Heart right ventricle (tissue), 16 donors: ENCODE measurements at regions not wholly inside any gene's neighbourhood (a gene's known extent, or its start where the extent isn't known, plus 50 kb on each side); places are given as distances from the start of the nearest gene placed in this dataset.

Experiments used
- ATAC-seq, 8 donors: fragments of 200-7000 bp; cut with Tn5 transposase; one replicate each; pipeline ENCODE4 v1.9.1; 2020; ENCODE audit warnings: mild to moderate bottlenecking in 8 of 8, moderate library complexity in 8 of 8, moderate number of reproducible peaks in 1 of 8
- DNase-seq, 2 donors: peaks; one replicate each; pipeline ENCODE4 v3.0.0-alpha.2; 2020
- H3K27ac ChIP-seq, 10 donors: fragments of 200-600 bp; sonication (generic) in 2 of 10; one replicate each; pipeline versions ENCODE4 v1.5.0 to v1.8.0; 2020 to 2022; ENCODE audit warnings: mild to moderate bottlenecking in 3 of 10
- H3K27me3 ChIP-seq, 7 donors: fragments of 200-600 bp; one replicate each; pipeline ENCODE4 v1.8.0; 2021 to 2022; ENCODE audit warnings: mild to moderate bottlenecking in 2 of 7
- H3K36me3 ChIP-seq, 9 donors: fragments of 200-600 bp; sonication (generic) in 1 of 9; one replicate each; pipeline versions ENCODE4 v1.5.0 to v1.8.0; 2020 to 2022; ENCODE audit warnings: mild to moderate bottlenecking in 2 of 9
- H3K4me1 ChIP-seq, 9 donors: fragments of 200-600 bp; sonication (generic) in 1 of 9; one replicate each; pipeline versions ENCODE4 v1.5.0 to v1.8.0; 2020 to 2022; ENCODE audit warnings: mild to moderate bottlenecking in 4 of 9
- H3K4me3 ChIP-seq, 10 donors: fragments of 200-600 bp; sonication (generic) in 2 of 10; one replicate each; pipeline versions ENCODE4 v1.5.0 to v1.8.0; 2020 to 2022; ENCODE audit warnings: mild to moderate bottlenecking in 7 of 10, moderate library complexity in 2 of 10
- H3K9me3 ChIP-seq, 11 donors: fragments of 200-600 bp in 10 of 11; sonication (generic) in 2 of 11; one replicate each; pipeline versions ENCODE4 v1.5.0 to v1.8.0; 2013 to 2022; ENCODE audit warnings: mild to moderate bottlenecking in 2 of 11, control low read depth in 1 of 11, moderate library complexity in 1 of 11
- CTCF ChIP-seq, 9 donors: fragments of 200-600 bp; sonication (generic) in 2 of 9; IDR thresholded peaks; one replicate each; pipeline versions ENCODE4 v1.5.0 to v1.8.0; 2021 to 2022; ENCODE audit warnings: antibody characterized with exemption in 9 of 9, mild to moderate bottlenecking in 5 of 9, moderate library complexity in 1 of 9
- WGBS, 2 donors: extraction: QIAGEN DNeasy Blood & Tissue Kit; methylation state at CpG; one replicate each; pipeline ENCODE4 v1.1.7; 2013; ENCODE audit warnings: inconsistent platforms in 1 of 2; 5-methylcytosine and 5-hydroxymethylcytosine counted together
- intact Hi-C, 10 donors: fragments of 100-400 bp; cut with DNase I; formaldehyde crosslinking; loops; one replicate each; pipeline versions ENCODE4 v1.11.1 to v1.14.2; 2022
- donor health status: Arrhythmogenic right ventricular cardiomyopathy.
- donor health status: ischemic (EF 13 %, LVEDD 7.1; RV severe dilation, severe dysfunction).
- donor health status: healthy with polysubstance abuse.
- donor health status: DM: no; HTN: yes; CAD: no.
- donor health status: DM: no; HTN: no; CAD: no.
- donor health status: ischemic (EF 25% LVEDD 6.9; RV normal size, moderate dysfunction).
- donor health status: ischemic (EF 25% LVEDD 5.7; RV mildly dilated, moderate dysfunction).
- donor health status: healthy.
- donor health status: DM: yes; HTN: yes; CAD: no.
- donor health status: Ischemic cardiomyopathy.
- donor health status: ischemic (EF 35%, LVEDD 5.7; RV mildly dilated, moderate dysfunction).
- donor health status: nonischemic (EF 11% LVEDD 7.7; RV severe dilation, severe dysfunction).
- donor health status: DM: yes; HTN: yes; CAD: no.
- donor health status: PGD.
- donor health status: ischemic (EF 29% LVEDD 5.4; RV normal size, mild dysfunction).
- donor health status: nonischemic (EF 23%, LVEDD 6.1; RV moderate dilation, normal function).

GRCh38 chr6:22394691-22395090 is 97.9 kb upstream of the PRL start:
- H3K27ac ChIP-seq, result no peak overlapping the region
- intact Hi-C loops, result no loop called here
- H3K4me3 ChIP-seq, result no peak overlapping the region
- no peak for TF ChIP-seq CTCF (IDR thresholded peaks at IDR 0.05)
- H3K27me3 ChIP-seq, result no peaks in the 10 kb centered on the region
- DNase-seq, result no peak
- WGBS, 2 donors, result 89 to 92% methylated on average over 2 of the region's 2 CpGs
- no peaks in the 10 kb centered on the region for H3K4me1 ChIP-seq
- no peak for ATAC-seq
- H3K36me3 ChIP-seq, result no peaks in the 10 kb centered on the region
- no peaks in the 10 kb centered on the region for H3K9me3 ChIP-seq

GRCh38 chr6:22399693-22400092 is 102.9 kb upstream of the PRL start:
- Histone ChIP-seq H3K36me3 (no peaks in the 10 kb centered on the region), H3K27ac (no peak overlapping the region), H3K4me3 (no peak overlapping the region), H3K4me1 (no peaks in the 10 kb centered on the region), H3K9me3 (no peaks in the 10 kb centered on the region), H3K27me3 (no peaks in the 10 kb centered on the region)
- 97 to 99% methylated on average over 4 of the region's 4 CpGs for WGBS, 2 donors
- no peak for TF ChIP-seq CTCF (IDR thresholded peaks at IDR 0.05)
- intact Hi-C loops, result no loop called here
- ATAC-seq (no peak), DNase-seq (no peak)

GRCh38 chr6:22401206-22401605 is 104.4 kb upstream of the PRL start:
- Histone ChIP-seq H3K9me3 (no peaks in the 10 kb centered on the region), H3K27me3 (no peaks in the 10 kb centered on the region), H3K4me1 (no peaks in the 10 kb centered on the region), H3K4me3 (no peak overlapping the region), H3K27ac (no peak overlapping the region), H3K36me3 (no peaks in the 10 kb centered on the region)
- no peak for ATAC-seq
- no peak for TF ChIP-seq CTCF (IDR thresholded peaks at IDR 0.05)
- intact Hi-C loops, result no loop called here
- no peak for DNase-seq
- 97 to 100% methylated on average over 1 of the region's 1 CpG for WGBS, 2 donors

- WGBS, 2 donors, result 92 to 98% methylated on average over 2 of the region's 2 CpGs
- Histone ChIP-seq H3K36me3 (no peaks in the 10 kb centered on the region), H3K4me3 (no peak overlapping the region), H3K27ac (no peak overlapping the region), H3K9me3 (no peaks in the 10 kb centered on the region), H3K4me1 (no peaks in the 10 kb centered on the region), H3K27me3 (no peaks in the 10 kb centered on the region)
- intact Hi-C loops, result no loop called here
- ATAC-seq (no peak), DNase-seq (no peak)
- no peak for TF ChIP-seq CTCF (IDR thresholded peaks at IDR 0.05)
Observed at GRCh38 chr6:22401932-22402331, 105.1 kb upstream of the PRL start.

GRCh38 chr6:22409486-22409885 is 112.7 kb upstream of the PRL start:
- no peak for DNase-seq
- WGBS, 2 donors, result 97 to 100% methylated on average over 1 of the region's 1 CpG
- ATAC-seq, result no peak
- H3K4me3 ChIP-seq, result no peak overlapping the region
- no peaks in the 10 kb centered on the region for H3K9me3 ChIP-seq
- H3K27ac ChIP-seq, result no peak overlapping the region
- H3K4me1 ChIP-seq, result peaks cover 0 to 6% (median 0%) of the 10 kb centered on the region in 9 donors
- intact Hi-C loops, result no loop called here
- no peak for TF ChIP-seq CTCF (IDR thresholded peaks at IDR 0.05)
- no peaks in the 10 kb centered on the region for H3K27me3 ChIP-seq
- H3K36me3 ChIP-seq, result no peaks in the 10 kb centered on the region
